KBM-7 (cell line): ENCODE measurements at regions not wholly inside any gene's neighbourhood (a gene's known extent, or its start where the extent isn't known, plus 50 kb on each side); places are given as distances from the start of the nearest gene placed in this dataset.
A peak's percentile ranks its signal among the peaks of the same experiment; 100 is the strongest.

ENCODE experiments used
- DNase-seq: peaks from one replicate; pipeline ENCODE4 v3.0.0-alpha.2; 2015
- in situ Hi-C: fragments of 300-500 bp; cut with MboI; formaldehyde crosslinking; loops from 2 replicates; pipeline ENCODE4 v1.14.3; 2020; ENCODE audit warnings: low sequenced_read_pairs, low pct_unique_long_range_greater_than_20kb, mixed read lengths

GRCh38 chr9:16207161-16207560 is 654.3 kb downstream of the CCDC171 start:
- peak; percentile 3 for DNase-seq
- in situ Hi-C loops = no loop called here

GRCh38 chr9:16210440-16210839 is 657.6 kb downstream of the CCDC171 start:
- in situ Hi-C loops = no loop called here
- no peak for DNase-seq

GRCh38 chr9:16211946-16212345 is 658.5 kb downstream of the BNC2 start:
- no peak for DNase-seq
- in situ Hi-C loops = no loop called here

- in situ Hi-C loops = no loop called here
- DNase-seq = no peak
These were observed 656.5 kb downstream of the BNC2 start for GRCh38 chr9:16213781-16214515.

- in situ Hi-C loops = no loop called here
- no peak for DNase-seq
These were observed 655.7 kb downstream of the BNC2 start for GRCh38 chr9:16214677-16215352.

GRCh38 chr9:16215353-16215680 is 655.2 kb downstream of the BNC2 start:
- in situ Hi-C loops = no loop called here
- DNase-seq = no peak

GRCh38 chr9:16217943-16218701 is 652.3 kb downstream of the BNC2 start:
- DNase-seq = no peak
- in situ Hi-C loops = no loop called here

GRCh38 chr9:16221366-16221765 is 649.1 kb downstream of the BNC2 start:
- no peak for DNase-seq
- in situ Hi-C loops = no loop called here

- in situ Hi-C loops = no loop called here
- no peak for DNase-seq
These were observed 648.5 kb downstream of the BNC2 start for GRCh38 chr9:16221822-16222547.

GRCh38 chr9:16223074-16223871 is 647.2 kb downstream of the BNC2 start:
- in situ Hi-C loops = no loop called here

GRCh38 chr9:16230731-16231130 is 639.7 kb downstream of the BNC2 start:
- DNase-seq = no peak

More at GRCh38 chr9:16223074-16223871, 647.2 kb downstream of the BNC2 start:
- no peak for DNase-seq

GRCh38 chr9:16236311-16236710 is 634.2 kb downstream of the BNC2 start:
- no peak for DNase-seq
- in situ Hi-C loops = no loop called here

More at GRCh38 chr9:16230731-16231130, 639.7 kb downstream of the BNC2 start:
- in situ Hi-C loops = no loop called here

GRCh38 chr9:16236882-16237281 is 633.6 kb downstream of the BNC2 start:
- in situ Hi-C loops = no loop called here
- no peak for DNase-seq

GRCh38 chr9:16238623-16239138 is 631.8 kb downstream of the BNC2 start:
- no peak for DNase-seq
- in situ Hi-C loops = no loop called here

GRCh38 chr9:16241231-16241630 is 629.2 kb downstream of the BNC2 start:
- no peak for DNase-seq

GRCh38 chr9:16243798-16244197 is 626.7 kb downstream of the BNC2 start:
- in situ Hi-C loops = no loop called here
- no peak for DNase-seq

More at GRCh38 chr9:16241231-16241630, 629.2 kb downstream of the BNC2 start:
- in situ Hi-C loops = no loop called here

GRCh38 chr9:16245756-16246440 is 624.6 kb downstream of the BNC2 start:
- no peak for DNase-seq

GRCh38 chr9:16246785-16247184 is 623.7 kb downstream of the BNC2 start:
- no peak for DNase-seq
- in situ Hi-C loops = no loop called here

More at GRCh38 chr9:16245756-16246440, 624.6 kb downstream of the BNC2 start:
- in situ Hi-C loops = no loop called here
